SK-N-MC (cell line): ENCODE measurements at regions not wholly inside any gene's neighbourhood (a gene's known extent, or its start where the extent isn't known, plus 50 kb on each side); places are given as distances from the start of the nearest gene placed in this dataset.

Experiments
- EZH2 ChIP-seq: fragments of 200-600 bp; sonication (generic); IDR thresholded peaks from one replicate; pipeline ENCODE4 v1.6.1; 2017; ENCODE audit warnings: antibody characterized with exemption
- POLR2AphosphoS5 ChIP-seq: IDR thresholded peaks from 2 replicates; pipeline ENCODE4 v1.6.1; 2012; ENCODE audit warnings: mild to moderate bottlenecking, low read depth, low read length, borderline replicate concordance

DNA sequence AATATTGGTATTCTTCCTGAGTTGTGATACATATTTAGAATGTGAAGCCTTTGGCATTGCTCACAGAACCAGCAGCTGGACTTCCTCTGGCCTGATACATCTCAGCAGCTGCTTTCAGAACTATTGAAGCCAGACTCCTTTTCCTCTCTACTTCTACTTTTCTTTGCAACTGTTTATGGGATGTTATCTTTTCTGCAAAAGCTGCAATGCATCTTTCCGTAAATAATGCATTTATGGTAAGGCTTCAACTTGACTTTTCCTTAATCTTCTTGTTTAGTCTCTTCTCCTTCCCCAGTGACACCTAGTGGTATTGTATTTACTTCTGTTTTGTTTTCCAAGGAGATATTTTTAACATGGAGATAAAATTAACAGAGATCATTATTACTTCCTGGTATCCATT, 1548.7 kb downstream of the PCDH7 start:
- no peak for TF ChIP-seq POLR2AphosphoS5
- no peak for TF ChIP-seq EZH2
